ENCODE measurements at regions not wholly inside any gene's neighbourhood (a gene's known extent, or its start where the extent isn't known, plus 50 kb on each side); places are given as distances from the start of the nearest gene placed in this dataset.

DNA sequence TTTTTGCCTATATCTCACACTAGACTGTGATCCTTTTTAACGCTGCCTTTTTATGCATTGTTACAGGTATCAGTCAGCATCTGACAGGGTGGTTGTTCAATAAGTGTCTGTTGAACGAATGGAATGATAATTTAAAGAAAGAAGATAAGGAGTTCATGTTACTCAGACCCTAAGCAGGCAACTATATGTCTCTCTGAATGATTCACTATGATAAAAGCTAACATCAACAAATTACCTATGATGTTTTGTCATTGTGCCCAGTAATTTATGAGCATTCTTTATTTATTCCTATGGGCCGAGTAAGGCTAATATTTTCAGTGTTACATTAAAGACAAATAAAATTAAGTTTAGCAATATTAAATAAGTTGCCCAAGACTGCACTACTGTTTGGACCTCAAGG, 435.0 kb upstream of the KIF2B start:
- DNase-seq (ENCODE audit: low spot score), result no peak
- no peak overlapping the region for H3K4me3 ChIP-seq (ENCODE audit: low read depth, low read length, poor library complexity, severe bottlenecking)
- H3K27me3 ChIP-seq (replicated peaks; ENCODE audit: insufficient read depth, low read depth, low read length, poor library complexity), result no peaks in the 10 kb centered on the region
- no peaks in the 10 kb centered on the region for H3K36me3 ChIP-seq (ENCODE audit: insufficient read depth, low read length, poor library complexity, severe bottlenecking)
- TF ChIP-seq CTCF (conservative IDR thresholded peaks at IDR 0.05; ENCODE audit: low read depth, low read length) (no peak), EZH2 (IDR thresholded peaks at IDR 0.05; ENCODE audit: borderline replicate concordance, low read depth, low read length, poor library complexity, severe bottlenecking) (no peak)
- H3K9me3 ChIP-seq (ENCODE audit: low read depth, low read length, poor library complexity, severe bottlenecking), result no peaks in the 10 kb centered on the region
- no peak overlapping the region for H3K27ac ChIP-seq (ENCODE audit: low read depth, low read length, poor library complexity, severe bottlenecking)
- ChIA-PET POLR2A (ENCODE audit: low non-redundant PET) (no interaction called here), CTCF (no interaction called here)
- no peaks in the 10 kb centered on the region for H3K4me1 ChIP-seq (ENCODE audit: insufficient read depth, low read length, poor library complexity, severe bottlenecking)
- BruUV-seq (replicated peaks), result no TSS peak
- intact Hi-C loops (cut with micrococcal nuclease; ENCODE audit: unreplicated experiment), result no loop called here

- H3K36me3 ChIP-seq (ENCODE audit: insufficient read depth, low read length, poor library complexity, severe bottlenecking), result no peaks in the 10 kb centered on the region
- ChIA-PET CTCF (no interaction called here), POLR2A (ENCODE audit: low non-redundant PET) (no interaction called here)
- H3K4me3 ChIP-seq (ENCODE audit: low read depth, low read length, poor library complexity, severe bottlenecking), result no peak overlapping the region
- H3K4me1 ChIP-seq (ENCODE audit: insufficient read depth, low read length, poor library complexity, severe bottlenecking), result no peaks in the 10 kb centered on the region
- BruUV-seq (replicated peaks), result no TSS peak
- H3K27me3 ChIP-seq (replicated peaks; ENCODE audit: insufficient read depth, low read depth, low read length, poor library complexity), result no peaks in the 10 kb centered on the region
- no peak for DNase-seq (ENCODE audit: low spot score)
- H3K27ac ChIP-seq (ENCODE audit: low read depth, low read length, poor library complexity, severe bottlenecking), result no peak overlapping the region
- H3K9me3 ChIP-seq (ENCODE audit: low read depth, low read length, poor library complexity, severe bottlenecking), result no peaks in the 10 kb centered on the region
- TF ChIP-seq EZH2 (IDR thresholded peaks at IDR 0.05; ENCODE audit: borderline replicate concordance, low read depth, low read length, poor library complexity, severe bottlenecking), result no peak
- no peak for TF ChIP-seq CTCF (conservative IDR thresholded peaks at IDR 0.05; ENCODE audit: low read depth, low read length)
- intact Hi-C loops (cut with micrococcal nuclease; ENCODE audit: unreplicated experiment), result no loop called here
Measured at GRCh38 chr17:53353919-53354351, 468.8 kb upstream of the KIF2B start.

DNA sequence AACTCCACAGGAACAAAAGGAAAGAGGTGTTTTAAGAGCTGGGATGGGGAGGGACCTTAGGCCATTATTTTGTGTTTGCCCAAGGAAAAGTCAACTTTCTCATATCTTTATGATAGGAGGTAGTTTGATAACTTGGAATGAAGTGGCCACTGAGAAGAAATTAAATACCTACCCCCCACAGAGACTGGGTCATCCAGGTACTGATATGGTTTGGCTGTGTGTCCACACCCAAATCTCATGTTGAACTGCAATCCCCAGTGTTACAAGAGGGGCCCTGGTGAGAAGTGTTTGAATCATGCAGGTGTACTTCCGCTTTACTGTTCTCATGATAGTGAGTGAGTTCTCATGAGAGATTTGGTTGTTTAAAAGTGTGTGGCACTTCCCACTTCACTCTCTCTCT, 477.9 kb upstream of the KIF2B start:
- no peak for DNase-seq (ENCODE audit: low spot score)
- H3K27ac ChIP-seq (ENCODE audit: low read depth, low read length, poor library complexity, severe bottlenecking), result no peak overlapping the region
- H3K27me3 ChIP-seq (replicated peaks; ENCODE audit: insufficient read depth, low read depth, low read length, poor library complexity), result no peaks in the 10 kb centered on the region
- ChIA-PET CTCF (no interaction called here), POLR2A (ENCODE audit: low non-redundant PET) (no interaction called here)
- intact Hi-C loops (cut with micrococcal nuclease; ENCODE audit: unreplicated experiment), result no loop called here
- TF ChIP-seq EZH2 (IDR thresholded peaks at IDR 0.05; ENCODE audit: borderline replicate concordance, low read depth, low read length, poor library complexity, severe bottlenecking), result no peak
- TF ChIP-seq CTCF (conservative IDR thresholded peaks at IDR 0.05; ENCODE audit: low read depth, low read length), result no peak
- H3K4me1 ChIP-seq (ENCODE audit: insufficient read depth, low read length, poor library complexity, severe bottlenecking), result no peaks in the 10 kb centered on the region
- H3K9me3 ChIP-seq (ENCODE audit: low read depth, low read length, poor library complexity, severe bottlenecking), result peaks cover 5% of the 10 kb centered on the region
- H3K4me3 ChIP-seq (ENCODE audit: low read depth, low read length, poor library complexity, severe bottlenecking), result no peak overlapping the region
- no TSS peak for BruUV-seq (replicated peaks)
- H3K36me3 ChIP-seq (ENCODE audit: insufficient read depth, low read length, poor library complexity, severe bottlenecking), result no peaks in the 10 kb centered on the region

Data from A673 (cell line).